ENCODE measurements at regions not wholly inside any gene's neighbourhood (a gene's known extent, or its start where the extent isn't known, plus 50 kb on each side); places are given as distances from the start of the nearest gene placed in this dataset.

- no peak for DNase-seq
Observed at GRCh38 chr7:52475001-52475582, 560.3 kb upstream of the POM121L12 start.

DNA sequence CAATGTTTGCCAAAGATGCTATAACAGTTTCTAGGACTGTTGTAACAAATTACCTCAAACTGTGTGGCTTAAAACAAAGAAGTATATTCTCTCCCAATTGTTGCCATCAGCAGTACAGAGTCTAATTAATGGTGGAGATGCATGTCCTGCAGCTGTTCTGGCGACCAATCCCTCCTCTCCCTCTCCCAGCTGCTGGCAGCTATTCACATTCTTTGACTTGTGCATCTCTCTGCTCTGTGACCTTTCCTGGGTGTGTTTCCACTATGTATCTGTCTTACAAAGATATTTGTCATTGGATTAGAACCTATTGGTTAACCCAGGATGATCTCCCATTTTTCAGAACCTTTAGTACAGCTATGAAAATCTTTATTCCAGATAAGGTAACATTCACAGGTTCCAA lies 561.7 kb upstream of the POM121L12 start:
- no peak for DNase-seq

DNA sequence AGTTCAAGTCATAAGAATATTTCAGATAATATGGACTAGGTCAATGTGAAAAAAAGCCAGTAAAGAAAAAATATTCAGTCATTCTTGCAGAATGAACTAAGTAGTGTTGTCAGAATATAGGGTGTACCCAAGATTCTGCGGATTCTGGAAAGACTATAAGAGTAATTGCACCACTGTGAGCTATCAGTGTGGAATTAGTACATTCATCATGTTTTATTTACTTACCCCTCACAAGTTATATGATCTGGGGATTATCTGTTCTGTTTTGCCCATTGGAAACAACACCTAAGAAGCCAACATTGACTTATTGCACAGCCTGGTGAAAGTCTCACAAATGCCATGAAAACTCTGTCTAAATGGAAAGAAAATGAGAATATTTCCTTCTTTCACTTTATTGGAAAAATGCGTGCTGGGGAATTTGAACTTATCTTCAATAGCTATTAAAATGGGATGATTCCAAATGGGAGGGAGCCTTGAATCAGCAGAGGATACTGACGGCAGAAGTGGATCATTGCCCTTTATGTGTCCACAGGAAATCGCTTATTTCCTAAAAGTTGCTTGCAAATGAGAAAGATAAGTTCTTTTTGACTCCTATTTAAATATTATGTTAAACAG lies 563.3 kb upstream of the POM121L12 start:
- no peak for DNase-seq

DNA sequence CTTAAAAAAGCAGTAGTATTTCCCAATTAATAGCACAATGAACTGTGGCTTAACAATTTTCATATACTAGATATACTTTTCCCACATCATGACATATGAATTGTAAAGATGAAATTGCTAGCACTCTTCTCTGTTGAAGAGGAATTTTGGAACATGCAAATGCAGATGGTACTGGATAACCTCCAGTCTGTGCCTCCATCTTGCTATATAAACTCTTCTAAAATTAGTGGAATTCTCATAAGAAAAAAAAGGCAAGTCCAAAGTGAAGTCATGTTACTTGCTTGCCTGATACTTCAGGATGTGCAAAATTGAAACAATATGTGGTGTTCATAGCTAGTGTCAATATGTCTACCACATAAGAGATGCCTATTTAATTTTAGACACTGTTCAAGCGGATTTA lies 570.2 kb upstream of the POM121L12 start:
- DNase-seq: no peak

DNA sequence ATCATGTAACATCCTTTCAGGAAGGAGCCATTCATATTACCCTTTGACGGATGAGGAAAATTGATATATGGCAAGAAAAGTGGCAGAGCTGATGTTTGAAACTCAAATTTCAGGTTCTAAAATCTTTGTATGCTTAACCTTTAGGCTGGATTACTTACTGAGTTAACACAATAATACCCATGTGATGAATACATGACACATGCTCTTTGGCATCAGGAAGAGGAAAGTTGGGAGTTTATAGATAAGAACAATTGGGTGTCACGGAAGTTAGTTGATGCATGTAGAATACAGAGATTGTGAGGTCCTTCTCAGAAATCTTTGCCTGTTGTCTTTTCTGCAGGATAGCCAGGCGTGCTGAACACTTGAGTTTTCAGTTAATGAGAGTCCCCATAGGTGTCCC lies 572.1 kb upstream of the POM121L12 start:
- DNase-seq: no peak

- no peak for DNase-seq
Observed at GRCh38 chr7:52462474-52462873, 573.0 kb upstream of the POM121L12 start.

GRCh38 chr7:52455571-52455970 lies 579.9 kb upstream of the POM121L12 start:
- no peak for DNase-seq

GRCh38 chr7:52450816-52451215 lies 584.6 kb upstream of the POM121L12 start:
- DNase-seq: no peak

DNA sequence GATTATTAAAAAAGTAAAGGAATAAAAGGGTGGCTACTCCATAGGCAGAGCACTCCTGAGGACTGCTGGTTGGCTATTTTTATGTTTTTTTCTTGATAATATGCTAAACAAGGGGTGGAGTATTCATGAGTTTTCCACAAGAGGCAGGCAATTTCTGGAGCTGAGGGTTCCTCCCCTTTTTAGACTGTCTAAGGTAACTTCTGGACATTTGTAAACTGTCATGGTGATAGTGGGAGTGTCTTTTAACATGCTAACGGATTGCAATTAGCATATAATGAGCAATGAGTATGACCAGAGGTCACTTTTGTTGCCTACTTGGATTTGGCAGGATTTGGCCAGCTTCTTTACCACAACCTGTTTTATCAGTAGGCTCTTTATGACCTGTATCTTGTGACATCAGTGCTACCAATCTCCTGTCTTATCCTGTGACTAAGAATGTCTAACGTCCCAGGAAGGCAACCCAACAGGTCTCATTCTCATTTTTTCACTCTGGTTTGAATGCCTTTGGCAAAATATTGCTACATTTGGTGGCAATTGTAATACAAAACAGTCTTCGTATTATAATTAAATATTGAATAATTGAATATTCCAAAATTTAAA lies 587.8 kb upstream of the POM121L12 start:
- no peak for DNase-seq

GRCh38 chr7:52436278-52436677 lies 599.2 kb upstream of the POM121L12 start:
- DNase-seq: no peak

DNA sequence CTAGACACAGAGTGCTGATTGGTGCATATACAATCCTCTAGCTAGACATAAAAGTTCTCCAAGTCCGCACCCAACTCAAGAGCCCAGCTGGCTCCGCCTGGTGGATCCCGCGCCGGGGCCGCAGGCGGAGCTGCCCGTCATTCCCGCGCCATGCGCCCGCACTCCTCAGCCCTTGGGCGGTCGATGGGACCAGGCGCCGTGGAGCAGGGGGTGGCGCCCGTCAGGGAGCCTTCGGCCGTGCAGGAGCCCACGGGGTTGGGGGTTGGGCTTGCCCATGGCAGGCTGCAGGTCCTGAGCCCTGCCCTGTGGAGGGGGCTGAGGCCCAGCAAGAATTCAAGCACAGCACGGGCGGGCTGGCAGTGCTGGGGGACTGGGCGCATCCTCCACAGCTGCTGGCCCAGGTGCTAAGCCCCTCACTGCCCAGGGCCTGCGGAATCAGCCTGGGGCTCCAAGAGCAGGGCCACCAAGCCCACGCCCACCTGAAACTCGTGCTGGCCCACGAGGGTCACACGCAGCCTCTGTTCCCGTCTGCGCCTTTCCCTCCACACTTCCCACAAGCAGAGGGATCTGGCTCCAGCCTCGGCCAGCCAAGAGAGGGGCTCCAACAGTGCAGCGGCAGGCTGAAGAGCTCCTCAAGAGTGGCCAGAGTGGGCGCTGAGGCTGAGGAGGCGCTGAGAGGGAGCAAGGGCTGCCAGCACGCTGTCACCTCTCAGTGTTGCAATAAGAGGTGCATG lies 604.2 kb upstream of the POM121L12 start:
- DNase-seq: no peak

GRCh38 chr7:52423251-52423650 lies 612.2 kb upstream of the POM121L12 start:
- no peak for DNase-seq

DNA sequence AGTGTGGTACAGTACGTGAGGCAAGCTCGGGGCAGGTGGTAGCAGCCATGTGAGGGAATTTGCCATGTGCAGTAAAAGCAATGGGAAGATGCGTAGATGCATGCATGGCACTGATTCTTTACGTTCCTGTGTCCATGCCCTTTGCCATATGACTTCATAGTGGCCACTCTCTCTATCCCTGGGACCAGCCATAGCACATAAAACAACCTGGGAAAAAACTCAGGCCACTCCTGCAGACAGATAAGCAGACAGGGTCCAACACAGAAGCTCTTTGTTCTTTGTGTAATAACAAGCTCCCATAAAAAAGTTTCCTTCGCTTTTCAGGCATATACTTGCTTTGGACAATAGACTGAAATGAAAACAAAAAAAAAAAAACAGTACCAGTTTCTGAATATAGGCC lies 622.4 kb upstream of the POM121L12 start:
- DNase-seq: no peak

DNA sequence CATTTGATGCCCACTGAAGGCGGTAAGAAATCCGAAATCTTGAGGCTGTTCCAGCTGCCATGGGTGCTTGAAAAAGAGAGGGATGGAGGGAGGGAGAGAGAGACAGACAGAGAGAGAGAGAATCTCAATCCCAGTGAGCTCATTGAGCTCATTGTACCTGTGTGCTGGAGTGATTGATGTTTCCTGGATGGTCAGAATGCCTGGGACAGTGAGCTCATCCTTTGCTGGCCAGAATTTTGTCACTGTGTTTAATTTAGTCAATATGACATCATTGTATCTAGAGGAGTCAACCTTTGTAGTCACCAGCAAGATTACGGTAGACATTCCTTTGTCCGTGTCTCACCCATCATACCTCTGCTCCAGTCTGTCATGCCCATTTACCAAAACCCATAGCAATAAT lies 625.4 kb upstream of the POM121L12 start:
- DNase-seq: no peak

GRCh38 chr7:52406808-52407207 lies 628.6 kb upstream of the POM121L12 start:
- no peak for DNase-seq

- no peak for DNase-seq
Observed at GRCh38 chr7:52382731-52383130, 652.7 kb upstream of the POM121L12 start.

GRCh38 chr7:52369922-52370321 lies 665.5 kb upstream of the POM121L12 start:
- DNase-seq: no peak

DNA sequence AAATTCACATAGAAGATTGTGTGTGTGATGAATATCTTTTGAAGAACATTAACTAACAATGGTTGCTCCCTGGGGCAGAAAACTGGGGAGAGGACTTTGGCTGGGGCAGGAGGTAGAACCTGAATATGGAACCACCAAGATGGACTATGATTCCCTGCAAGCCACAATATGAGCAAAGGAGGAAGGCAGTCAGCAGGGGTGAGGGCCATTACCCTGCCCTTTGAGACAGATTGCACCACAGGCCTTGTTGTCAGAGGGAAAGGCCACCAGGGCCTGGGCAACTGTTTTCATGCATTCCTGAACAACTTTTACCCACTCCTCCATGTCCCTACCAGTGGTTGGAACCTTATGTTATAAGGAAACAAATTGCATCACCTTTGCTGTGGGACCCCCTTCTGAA lies 670.1 kb upstream of the POM121L12 start:
- no peak for DNase-seq

GRCh38 chr7:52362521-52362920 lies 672.9 kb upstream of the POM121L12 start:
- DNase-seq: no peak

DNA sequence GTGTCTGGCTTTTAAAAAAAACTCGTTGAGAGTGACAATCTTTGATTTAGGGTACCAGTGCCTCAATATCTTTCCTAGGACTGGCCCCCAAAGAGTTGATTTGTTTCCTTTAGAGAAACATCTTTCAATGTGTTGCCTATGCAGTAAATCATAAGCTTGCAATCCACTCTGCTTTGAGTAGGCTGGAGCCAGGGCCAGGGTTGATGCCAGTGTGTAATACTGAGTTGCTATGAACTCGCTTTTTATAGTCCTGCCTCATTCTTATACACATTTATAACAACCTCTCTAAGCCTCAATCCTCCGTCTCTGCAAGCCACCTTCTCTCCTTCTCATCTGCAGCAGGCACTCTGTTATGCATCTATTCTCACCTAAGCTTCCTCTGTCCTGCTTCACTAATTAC lies 674.9 kb upstream of the POM121L12 start:
- no peak for DNase-seq

DNA sequence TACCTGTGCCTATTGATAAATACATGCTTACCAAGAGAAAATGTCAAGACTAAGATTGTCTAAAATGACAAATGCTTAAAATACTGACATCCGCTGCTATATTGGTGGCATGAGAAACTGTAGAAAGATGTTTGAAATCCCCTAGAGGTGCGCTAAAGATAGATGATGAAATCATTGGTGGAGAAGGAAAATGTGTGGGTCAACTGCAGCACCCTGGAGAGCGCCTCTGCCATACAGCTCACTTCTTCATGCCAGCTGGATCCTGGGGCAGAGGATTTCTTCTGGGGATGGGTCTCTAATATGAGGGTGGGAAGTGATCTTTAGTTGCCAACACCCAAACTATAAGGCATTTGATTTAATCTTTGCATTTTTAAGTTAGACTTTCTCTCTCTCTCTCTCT lies 680.4 kb upstream of the POM121L12 start:
- DNase-seq: no peak

- DNase-seq: no peak
Observed at GRCh38 chr7:52352013-52352981, 683.1 kb upstream of the POM121L12 start.

Data from skin of body (tissue), 1 donor.